ENCODE measurements at regions not wholly inside any gene's neighbourhood (a gene's known extent, or its start where the extent isn't known, plus 50 kb on each side); places are given as distances from the start of the nearest gene placed in this dataset.

DNA sequence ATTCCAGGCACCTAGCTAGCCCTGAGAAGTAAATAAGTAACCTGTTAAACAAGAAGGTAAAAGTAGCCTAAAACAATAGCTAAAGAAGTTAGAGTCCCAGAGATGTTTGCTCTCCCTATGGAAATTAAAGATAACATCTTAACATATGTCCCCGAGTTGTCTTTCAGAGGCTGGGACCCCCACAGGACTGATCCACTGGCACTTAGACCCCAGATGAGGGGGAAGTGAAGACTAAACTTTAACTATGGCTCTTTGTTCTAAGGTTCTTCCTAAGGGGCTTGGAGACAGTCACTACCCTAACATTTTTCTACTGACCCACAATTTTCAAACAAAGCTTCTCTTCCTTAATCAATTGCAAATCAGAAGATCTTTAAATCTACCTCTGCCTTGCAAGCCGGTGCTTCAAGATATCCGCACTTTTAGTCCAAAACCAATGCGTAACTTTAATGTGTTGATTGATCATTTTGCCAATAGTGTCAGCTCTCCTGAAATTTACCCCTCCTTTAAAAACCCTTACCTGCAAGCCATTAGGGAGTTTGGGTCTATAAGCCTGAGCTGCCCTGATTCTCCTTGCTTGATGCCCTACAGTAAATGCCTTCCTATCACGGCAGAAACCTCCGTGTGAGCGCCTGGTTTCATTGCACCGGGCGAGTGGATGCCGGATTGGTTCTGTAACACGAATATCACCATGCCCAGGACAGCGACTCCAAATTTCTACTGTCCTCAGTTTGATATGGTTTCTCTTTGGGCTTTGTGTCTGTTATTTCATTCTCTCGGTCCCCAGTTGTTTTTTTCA lies 404.4 kb downstream of the SIPA1L2 start:
- DNase-seq, result no peak

DNA sequence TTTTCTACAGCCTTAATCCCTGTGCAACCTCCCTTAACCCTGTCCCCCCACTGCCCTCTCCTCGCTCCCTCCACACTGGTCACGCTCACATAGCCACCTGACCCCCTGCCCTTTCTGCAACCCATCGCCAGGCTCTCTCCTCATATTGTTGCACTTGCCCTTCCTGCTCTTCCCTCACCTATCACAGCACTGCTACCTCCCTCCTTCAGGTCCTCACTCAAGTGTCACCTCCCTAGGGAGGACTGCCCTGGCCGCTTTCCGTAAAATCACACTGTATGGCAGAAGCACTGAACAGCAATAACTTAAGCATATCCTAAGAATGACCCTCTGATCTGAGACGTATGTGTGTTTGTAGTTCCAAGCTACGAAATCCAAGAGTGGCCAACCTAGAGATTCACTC lies 406.0 kb downstream of the SIPA1L2 start:
- no peak for DNase-seq

DNA sequence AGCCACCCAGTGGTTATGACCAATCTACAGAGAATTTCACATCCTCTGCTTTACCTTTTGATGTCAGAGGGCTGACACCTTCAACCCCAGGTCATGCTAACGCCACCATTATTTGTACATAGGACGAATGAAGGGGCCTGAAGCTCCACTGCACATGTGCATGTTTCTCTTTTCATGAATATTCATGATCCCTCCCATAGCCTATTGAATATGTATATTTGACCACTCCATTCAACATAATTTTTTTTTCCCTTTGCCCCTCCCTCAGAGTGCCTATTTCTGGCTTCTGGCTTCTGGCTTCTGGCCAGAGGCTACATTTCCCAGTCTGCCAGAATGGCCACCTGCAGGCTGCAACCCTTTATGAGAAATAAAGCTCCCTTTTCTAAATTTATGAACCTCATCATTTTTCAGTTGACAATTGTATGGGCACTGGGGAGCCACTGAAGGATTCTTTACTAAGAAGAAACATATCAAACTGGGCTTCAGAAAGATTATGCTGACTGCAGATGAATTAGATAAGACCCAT lies 406.7 kb downstream of the SIPA1L2 start:
- no peak for DNase-seq

DNA sequence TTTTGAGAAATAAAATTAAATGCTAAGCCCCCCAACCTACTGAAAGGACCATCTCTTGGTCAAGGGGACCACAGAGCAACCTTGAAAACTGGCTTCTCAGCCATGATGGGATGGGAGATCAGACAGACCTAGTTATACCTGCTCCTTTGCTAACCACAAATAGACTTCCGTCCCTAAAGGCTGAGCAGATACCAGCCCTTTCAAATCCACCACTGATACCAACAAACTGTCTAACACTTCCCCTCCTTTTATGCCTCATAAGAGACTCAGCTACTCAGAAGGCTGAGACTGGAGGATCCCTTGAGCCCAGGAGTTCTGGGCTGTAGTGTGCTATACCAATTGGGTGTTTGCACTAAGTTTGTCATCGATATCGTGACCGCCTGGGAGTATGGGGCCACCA lies 407.3 kb downstream of the SIPA1L2 start:
- no peak for DNase-seq

DNA sequence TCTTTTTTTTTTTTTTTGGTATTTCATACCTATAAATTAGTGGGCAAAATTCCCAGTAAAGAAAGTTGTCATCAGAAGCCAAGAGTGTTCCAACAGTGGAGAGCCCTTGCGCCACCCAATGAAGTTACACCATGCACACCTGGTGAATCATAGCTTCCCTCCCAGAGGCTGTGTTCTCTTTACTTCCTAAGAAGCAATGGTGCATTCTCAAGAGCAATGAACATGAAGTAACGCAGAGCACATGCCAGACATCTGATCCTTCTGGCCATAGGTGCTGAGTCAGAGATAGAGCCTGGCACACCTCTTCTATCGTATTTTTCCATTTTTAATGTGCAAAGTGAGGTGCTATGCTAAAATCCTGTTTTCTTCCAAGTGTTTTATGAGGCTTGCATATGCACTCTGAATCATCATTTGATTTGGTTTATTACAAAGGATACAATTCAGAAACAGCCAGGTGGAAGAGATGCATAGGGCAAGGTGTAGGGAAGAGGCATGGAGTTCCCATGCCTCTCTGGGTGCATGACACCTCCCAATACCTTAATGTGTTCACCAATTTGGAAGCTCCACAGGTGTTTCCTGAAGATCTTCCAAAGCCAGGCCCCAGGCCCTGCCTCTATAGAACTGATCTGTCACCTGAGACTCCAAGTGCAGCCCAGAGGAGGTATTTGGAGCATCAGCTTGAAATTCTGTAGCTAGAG lies 408.0 kb downstream of the SIPA1L2 start:
- DNase-seq, result no peak

DNA sequence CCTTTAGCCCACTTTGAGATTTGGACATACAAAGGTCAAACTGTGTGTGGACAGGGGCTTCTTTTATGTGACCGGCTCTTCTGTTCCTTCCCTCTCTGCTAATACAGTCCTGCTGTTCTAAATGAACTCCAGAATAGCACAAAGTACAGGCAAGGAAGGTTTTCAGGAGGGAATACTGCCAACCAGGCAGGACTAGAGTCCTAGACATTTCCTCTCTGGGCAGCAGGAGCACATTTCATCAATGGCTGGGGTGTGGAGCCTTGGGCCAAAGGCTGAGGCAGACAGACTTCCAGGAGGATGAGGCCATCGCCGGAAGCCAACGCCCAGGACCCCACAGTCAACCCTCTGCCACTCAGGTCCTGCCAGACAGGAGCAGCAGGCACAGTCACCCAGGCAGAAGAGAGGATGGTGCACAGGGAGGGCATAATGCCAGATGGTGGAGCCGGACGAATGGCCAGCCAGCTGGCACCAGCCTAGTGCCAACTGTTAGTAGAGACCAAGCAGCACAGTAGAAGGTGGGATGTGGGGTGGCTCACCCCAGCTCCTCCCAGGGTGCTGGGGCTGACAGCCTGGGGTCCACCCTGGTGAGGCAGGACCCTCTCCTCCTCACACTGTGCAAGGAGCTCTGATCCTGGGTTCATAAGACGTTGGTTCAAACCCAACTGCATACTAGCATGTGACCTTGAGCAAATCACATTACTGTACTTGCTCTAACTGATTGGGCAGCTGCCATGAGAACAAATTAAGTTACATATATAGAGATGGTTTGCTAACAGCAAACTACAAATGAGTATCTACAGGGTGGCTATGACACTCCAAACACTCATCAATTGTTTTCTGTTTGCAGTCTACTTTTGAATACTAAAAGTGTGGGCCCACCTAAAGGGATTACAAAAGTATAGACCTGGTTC lies 410.7 kb downstream of the SIPA1L2 start:
- DNase-seq, result no peak

DNA sequence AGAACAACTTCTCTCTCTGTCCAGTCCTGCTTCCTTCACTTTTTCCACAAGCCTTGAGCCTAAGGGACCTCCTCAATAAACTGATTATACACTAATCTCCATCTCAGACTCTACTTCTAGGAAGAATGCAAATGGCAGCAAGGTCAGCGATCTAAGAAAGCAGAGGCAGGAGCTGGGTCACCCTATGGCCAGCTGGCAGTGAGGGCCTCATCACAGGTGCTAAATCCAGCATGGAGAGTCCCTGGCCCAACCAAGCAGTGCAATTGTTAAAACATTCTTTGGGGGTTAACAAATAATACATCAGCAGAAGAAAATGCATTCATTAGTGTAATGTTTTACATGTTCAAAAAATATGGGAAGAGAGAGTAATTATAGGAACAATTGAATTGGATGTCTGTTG lies 416.0 kb downstream of the SIPA1L2 start:
- DNase-seq, result no peak

DNA sequence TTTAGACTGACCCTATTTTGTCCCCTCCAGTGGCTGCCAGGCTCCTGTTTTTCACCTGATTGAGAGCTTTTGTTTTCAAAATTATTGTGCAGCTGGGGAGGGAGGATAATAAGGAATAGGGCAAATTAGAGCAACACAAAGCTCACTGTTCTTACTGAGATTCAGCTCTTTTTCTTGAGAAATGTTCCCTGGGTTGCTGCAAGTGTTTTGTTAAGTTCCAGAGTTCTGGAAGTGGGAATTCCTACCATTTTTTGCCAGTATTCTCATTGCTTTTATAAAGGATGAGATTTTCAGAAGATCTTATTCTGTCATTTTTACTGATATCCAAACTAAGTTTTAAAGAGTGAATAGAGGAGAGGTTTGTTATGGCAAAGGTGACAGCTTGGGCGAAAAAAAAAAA lies 417.7 kb downstream of the SIPA1L2 start:
- DNase-seq, result no peak

DNA sequence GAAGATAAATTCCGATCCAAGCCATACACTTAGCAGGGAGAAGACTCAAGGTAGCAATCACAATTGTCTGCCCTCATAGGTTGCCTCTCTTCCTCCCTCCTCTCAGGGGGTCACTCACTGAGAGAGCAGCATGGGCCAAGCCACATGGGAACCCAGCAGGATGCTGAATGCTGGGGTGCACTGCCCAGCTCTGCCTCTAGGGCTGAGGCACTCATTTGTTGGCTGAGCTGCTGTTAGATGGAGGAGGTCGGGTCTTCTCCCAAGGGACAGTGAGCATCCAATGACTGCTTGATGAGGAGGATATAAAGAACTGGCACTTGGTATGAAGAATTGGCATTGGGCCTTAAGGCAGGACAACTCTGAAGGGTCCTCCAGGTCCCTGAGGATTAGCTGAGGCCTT lies 418.8 kb downstream of the SIPA1L2 start:
- DNase-seq, result no peak

DNA sequence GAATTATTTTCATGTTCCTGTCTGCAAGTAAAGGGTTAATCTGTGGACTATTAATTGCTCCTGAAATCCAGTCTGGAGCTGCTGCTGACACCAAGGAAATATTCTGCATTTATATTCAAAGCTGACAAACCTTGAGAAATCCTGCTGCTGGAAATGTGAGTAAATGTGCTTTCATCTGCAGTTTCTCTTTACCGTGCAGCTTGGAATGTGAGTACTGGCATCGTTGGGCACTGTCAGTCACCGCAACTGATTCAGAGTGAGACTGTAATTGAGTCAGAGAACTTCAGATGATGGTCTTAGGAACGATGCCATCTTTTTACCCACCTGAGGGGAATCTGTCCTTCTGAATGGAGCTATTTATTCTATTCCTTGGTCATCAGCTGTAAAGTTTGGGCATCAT lies 420.6 kb downstream of the SIPA1L2 start:
- no peak for DNase-seq

DNA sequence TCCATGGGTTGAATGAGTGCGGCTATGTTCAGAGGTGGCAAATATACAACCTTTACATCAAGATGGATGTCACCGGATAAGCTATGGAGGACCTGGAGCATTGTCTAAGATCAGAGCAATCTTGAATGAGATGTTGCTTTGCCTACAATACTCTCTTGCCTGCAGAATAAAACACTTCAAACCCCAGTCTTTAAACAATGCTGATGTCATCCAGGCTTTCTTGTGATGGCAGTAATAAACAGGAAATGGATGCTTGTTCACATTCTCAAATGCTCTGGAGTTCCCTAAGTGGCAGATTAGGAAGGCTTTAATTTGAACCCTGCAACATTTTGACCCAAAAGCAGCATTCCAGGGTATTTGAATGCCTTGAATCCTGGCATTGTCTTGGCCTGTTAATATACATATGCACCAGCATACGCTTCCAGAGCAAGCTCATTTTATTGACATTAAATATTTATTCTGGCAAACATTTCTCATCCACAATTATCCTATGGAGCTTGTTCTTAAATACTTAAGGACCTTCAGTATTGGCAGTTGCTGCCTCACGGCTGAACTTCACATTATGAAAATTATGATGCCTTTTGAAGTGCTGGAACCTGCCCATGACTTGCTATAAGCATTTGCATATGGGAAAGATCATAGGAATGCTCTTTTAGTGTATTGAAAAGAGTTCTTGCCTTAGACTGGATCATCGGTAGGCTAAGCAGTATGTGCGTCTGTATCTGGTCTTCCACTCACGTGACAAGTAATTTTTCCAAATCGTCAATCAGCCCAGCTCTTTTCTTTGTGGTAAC lies 422.7 kb downstream of the SIPA1L2 start:
- DNase-seq, result no peak

DNA sequence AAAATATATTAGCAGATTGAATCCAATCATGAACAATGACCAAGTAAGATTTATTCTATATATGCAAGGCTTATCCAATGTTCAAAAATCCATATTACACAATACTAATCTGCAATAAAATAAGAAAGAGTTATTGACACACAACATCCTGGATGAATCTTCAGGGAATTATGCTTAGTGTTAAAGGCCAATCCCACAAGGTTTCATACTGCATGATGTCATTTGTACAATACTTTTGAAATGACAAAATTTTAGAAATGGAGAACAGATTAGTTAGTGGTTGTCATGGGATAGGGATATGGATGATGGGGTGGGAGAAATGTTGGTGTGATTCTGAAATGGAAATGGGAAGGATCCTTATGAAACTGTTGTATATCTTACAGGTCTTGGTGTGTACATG lies 425.7 kb downstream of the SIPA1L2 start:
- DNase-seq, result no peak

DNA sequence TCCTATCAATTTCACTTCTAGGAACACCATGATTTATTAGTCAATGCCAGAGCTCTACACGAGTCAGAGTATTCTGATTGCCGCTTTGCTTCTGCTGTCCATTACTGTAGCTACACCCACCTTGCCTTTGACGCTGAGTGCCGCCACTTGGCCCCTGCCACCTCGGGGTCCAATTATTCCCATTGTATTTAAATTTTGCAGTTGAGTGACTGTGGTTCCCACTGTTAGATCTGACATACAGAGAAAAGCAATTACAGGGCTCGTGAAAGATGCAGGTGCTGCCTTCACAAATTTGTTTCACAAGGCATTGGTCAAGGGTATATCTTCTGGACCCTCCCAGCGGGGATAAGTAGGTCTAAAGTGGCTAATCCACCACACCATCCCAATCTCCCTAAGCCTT lies 428.9 kb downstream of the SIPA1L2 start:
- DNase-seq, result no peak

DNA sequence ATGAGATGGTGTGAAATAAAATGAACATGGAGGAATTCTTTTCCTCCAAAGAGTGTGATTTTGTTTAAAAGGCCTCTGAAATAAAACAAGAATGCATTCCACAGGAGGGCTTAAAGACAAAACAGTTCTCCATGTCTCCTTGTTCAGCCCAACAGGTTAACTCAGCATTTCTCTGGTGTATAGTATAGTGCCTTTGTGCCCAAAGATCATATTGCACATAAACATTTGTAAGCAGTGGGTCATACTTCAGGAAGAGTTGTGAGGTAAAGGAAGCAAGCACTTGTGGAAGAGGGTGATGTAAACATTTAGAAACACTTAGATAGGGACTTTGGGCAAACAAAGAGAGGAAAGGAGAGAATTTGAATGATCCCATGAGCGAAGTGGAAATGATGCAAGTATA lies 433.9 kb downstream of the SIPA1L2 start:
- no peak for DNase-seq

DNA sequence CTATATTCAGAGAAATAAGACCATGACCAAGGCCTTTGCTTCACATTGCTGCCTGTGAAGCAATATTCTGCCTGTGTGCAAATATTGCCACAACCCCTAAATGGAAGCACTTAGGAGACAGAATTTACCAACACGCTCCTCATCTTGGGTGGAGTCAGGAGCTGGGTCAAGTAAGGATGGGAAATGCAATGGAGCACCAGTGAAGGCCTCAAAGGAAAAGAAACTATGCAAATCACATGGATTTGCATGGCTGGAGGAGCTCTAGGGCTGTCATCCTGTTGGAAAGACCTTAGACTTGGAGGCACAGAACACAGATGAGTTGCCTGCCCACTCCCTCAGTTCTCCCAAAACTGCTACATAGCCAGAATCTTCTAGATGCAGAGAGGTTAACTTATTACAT lies 435.5 kb downstream of the SIPA1L2 start:
- no peak for DNase-seq

DNA sequence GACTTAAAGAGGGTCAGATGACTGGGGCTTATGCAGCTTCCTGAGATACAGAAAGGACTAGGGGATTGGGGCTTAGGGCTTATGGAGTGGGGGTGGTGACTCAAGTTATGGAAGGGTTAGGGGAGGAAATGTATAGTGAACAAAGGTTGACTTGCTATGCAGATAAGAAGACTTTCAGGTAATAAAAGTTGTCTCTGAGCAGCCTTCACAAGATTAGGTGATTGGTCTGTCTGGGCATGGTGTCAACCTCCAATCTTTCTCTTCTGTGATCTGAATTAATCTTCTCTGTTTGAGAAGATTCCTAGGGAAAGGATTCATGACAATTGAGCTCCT lies 436.5 kb downstream of the SIPA1L2 start:
- no peak for DNase-seq

DNA sequence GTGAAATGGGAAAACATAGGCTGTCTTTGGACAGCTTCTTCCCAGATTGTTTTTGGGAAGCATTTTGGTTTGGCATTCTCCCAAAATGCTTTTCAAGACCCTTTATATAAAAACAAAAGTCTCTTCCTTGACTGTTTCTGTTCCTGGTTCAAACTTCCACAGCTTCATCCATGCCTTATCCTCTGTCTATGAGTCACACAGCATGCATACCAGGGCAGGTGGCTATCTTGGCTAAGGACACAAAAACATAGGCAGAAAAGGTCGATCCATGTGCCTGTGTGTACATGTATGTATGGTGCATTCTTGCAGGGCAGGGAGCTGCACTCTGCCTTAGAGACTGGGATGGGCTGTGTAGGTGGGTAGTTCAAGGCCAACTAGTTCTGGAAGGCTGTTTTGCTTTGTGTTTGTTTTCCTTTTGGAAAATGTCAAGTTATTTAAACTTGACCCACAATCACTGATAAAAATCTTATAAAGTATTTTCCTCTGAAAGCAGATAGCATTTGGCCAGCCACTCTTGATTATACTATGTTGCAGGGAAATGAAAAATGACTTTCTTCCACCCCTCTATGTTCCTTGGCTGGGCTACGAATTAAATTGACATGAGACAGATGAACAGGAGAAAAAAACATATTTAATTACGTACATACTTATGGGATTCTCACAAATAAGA lies 437.0 kb downstream of the SIPA1L2 start:
- no peak for DNase-seq

DNA sequence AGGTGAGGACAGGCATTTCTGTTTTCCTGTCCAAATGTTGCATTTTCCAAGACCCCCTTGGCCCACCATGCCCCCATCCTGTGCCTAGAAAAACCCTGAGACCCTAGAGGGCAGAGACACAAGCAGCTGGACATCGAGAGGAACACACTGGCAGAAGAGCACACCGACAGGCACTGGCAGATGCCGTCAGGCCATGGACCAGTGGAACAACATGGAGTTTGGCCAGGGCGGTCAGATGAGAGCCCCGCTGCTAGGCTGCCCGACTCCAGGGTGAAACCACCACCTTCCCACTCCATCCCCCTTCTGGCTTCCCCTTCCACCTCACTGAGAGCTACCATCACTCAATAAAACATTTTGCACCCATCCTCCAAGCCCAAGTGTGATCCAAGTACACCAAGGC lies 438.4 kb downstream of the SIPA1L2 start:
- no peak for DNase-seq

DNA sequence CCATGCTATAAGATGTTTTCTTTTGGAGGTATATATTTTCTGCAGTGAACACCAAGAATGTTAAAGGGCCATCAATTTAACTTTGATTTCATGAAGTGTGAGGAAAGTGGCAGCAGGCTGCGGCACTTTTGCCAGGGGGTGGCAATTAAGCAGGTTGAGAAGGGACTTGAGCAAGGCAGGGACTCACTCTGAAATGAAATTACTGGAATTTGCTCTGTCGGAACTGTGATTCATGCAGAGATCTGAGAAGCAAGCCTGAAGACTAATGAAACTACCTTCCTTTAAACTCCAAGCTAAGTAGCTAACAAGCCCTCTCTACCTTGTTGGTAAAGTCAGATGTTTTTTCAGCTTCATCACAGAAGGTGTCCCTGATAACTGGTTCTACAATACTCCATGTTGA lies 441.6 kb downstream of the SIPA1L2 start:
- DNase-seq, result no peak

DNA sequence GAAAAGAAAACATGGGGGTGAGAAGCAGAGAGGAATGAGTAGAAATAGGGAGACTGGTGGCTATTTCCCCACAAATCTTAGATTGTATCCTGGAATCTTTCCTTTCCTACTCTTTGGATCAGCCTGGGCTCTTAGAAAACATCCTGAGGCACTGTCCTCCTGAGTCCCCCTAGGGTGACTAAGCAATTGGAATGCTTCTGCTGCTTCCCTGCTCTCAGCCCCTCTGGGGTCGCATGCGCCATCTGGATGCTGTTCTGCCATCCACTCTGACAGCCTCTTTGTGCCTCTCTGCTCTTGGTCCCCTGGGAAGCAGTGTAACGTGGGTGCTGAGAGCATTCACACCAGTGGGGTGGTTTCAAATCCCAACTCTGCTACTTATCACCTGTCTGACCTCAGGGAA lies 443.0 kb downstream of the SIPA1L2 start:
- DNase-seq, result no peak

DNA sequence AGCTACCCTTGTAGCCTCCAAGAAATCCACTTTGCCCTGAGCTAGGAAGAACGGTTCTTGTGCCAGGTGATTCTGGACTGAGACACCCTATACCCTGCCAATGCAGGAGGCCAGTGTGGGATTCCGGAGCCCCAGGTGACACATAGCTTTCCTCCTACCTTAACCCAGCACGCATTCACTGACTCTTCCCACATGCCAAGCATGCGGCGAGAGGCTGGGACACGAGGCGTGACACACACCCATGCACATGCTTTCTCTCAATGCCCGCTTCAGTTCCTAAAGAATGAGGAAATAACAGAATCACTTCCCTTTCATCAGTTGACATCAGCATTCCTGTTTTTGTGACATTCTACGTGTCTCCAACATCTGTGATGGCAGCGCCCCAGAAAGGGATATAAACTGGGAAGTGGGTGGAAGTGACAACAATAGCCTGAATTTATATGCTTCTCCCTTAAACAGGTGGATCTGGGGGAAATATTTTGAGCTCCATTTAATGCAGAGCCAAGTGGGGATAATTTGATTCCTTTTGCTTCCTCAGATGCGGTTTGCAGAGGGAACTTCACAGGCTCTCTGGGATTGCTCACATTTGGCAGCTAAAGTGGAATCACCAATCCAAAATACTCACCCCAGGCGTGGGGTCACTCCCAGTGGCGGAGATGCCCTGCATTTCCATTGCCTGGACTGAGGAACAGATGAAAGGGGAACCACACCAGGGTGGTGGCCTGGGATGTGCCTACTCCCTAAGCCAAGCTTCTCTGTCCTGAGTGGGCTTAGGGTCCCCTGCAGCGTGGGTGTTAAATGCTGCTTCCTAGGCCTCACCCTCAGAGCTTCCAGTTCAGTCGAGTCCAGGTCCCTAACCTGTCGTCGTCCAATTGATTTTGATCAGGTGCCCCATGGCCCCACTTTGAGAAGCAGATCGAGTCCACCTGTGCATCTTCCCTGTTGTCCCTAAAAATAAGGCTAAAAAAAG lies 445.1 kb downstream of the SIPA1L2 start:
- DNase-seq, result no peak
